ENCODE measurements at regions not wholly inside any gene's neighbourhood (a gene's known extent, or its start where the extent isn't known, plus 50 kb on each side); places are given as distances from the start of the nearest gene placed in this dataset.
A peak's percentile ranks its signal among the peaks of the same experiment; 100 is the strongest.

DNA sequence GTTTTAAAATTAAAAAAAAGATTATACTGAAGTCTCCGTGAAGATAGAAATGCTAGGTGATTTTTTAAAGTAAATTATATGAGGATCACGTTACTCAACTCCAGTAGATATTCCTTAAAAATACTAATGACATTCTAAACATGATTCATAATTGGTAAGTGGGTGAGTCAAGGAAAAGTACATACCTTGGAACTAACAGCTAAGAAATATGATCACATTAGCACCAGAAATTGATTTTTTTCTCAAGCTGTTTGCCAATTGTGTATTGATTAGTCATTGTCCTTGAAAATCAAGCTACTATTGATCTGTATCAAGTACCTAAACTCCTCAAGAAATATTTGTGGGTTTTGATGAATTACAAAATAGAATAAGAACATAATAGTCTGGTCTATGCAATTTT lies 362.6 kb upstream of the PPP1R2C start:
- no peaks in the 10 kb centered on the region for H3K36me3 ChIP-seq
- H3K27me3 ChIP-seq, result no peaks in the 10 kb centered on the region
- peaks cover 23% of the 10 kb centered on the region for H3K4me1 ChIP-seq (ENCODE audit: low read depth)
- no peak for DNase-seq (ENCODE audit: low read depth in 1 of 2, low spot score in 1 of 2)
- no peaks in the 10 kb centered on the region for H3K9me3 ChIP-seq (ENCODE audit: low read depth)
- H3K4me3 ChIP-seq, result no peak overlapping the region
- TF ChIP-seq, protein P1, sequence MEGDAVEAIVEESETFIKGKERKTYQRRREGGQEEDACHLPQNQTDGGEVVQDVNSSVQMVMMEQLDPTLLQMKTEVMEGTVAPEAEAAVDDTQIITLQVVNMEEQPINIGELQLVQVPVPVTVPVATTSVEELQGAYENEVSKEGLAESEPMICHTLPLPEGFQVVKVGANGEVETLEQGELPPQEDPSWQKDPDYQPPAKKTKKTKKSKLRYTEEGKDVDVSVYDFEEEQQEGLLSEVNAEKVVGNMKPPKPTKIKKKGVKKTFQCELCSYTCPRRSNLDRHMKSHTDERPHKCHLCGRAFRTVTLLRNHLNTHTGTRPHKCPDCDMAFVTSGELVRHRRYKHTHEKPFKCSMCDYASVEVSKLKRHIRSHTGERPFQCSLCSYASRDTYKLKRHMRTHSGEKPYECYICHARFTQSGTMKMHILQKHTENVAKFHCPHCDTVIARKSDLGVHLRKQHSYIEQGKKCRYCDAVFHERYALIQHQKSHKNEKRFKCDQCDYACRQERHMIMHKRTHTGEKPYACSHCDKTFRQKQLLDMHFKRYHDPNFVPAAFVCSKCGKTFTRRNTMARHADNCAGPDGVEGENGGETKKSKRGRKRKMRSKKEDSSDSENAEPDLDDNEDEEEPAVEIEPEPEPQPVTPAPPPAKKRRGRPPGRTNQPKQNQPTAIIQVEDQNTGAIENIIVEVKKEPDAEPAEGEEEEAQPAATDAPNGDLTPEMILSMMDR (IDR thresholded peaks at IDR 0.05; ENCODE audit: low read depth, low read length), result no peak
- no peak overlapping the region for H3K27ac ChIP-seq

DNA sequence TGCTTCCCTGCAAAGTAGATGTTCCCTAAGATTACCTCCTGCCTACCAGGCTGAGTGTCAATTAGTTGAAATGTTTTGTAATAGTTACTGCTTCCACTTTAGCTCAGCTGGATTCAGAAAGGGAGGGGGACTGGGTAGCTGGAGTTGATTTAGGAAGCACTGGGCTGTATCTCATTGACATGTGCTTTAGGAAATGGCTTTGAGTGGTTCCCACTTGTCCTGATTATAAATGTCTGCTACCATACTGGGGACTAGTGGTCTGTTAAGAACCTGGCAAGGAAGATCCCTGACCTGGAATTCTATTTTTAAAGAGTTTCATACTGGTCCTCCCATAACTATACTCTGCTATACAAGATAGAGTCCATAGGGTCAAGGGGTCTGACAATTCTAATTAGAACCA lies 363.9 kb upstream of the PPP1R2C start:
- TF ChIP-seq, protein P1 (IDR thresholded peaks at IDR 0.05; ENCODE audit: low read depth, low read length), result no peak
- Histone ChIP-seq H3K36me3 (no peaks in the 10 kb centered on the region), H3K9me3 (ENCODE audit: low read depth) (no peaks in the 10 kb centered on the region), H3K4me3 (no peak overlapping the region), H3K27me3 (no peaks in the 10 kb centered on the region), H3K27ac (no peak overlapping the region), H3K4me1 (ENCODE audit: low read depth) (peaks cover 12% of the 10 kb centered on the region)
- peak in 1 of 2 donors; percentile 84 for DNase-seq (ENCODE audit: low read depth in 1 of 2, low spot score in 1 of 2)

DNA sequence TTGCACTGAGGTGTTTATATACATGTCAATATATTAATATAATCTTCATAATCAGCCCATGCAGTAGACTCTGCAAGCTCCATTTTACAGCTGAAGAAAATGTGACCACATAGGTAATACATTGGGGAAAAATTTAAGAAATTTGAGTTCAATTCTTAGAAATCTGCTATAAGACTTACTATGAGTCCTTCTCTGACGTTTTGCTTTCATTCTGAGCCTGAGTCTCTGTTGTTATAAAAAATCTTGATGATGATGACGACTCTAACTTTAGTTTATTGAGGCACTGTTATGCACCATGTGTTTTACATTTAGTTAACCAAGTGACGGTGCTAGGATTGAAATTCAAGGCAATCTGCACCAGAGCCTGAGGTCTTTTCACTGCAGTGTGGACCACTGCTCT lies 370.3 kb upstream of the PPP1R2C start:
- Histone ChIP-seq H3K27ac (no peak overlapping the region), H3K27me3 (no peaks in the 10 kb centered on the region), H3K9me3 (ENCODE audit: low read depth) (no peaks in the 10 kb centered on the region), H3K36me3 (no peaks in the 10 kb centered on the region), H3K4me1 (ENCODE audit: low read depth) (no peaks in the 10 kb centered on the region), H3K4me3 (no peak overlapping the region)
- DNase-seq (ENCODE audit: low read depth in 1 of 2, low spot score in 1 of 2), result no peak
- TF ChIP-seq, protein P1 (IDR thresholded peaks at IDR 0.05; ENCODE audit: low read depth, low read length), result no peak

DNA sequence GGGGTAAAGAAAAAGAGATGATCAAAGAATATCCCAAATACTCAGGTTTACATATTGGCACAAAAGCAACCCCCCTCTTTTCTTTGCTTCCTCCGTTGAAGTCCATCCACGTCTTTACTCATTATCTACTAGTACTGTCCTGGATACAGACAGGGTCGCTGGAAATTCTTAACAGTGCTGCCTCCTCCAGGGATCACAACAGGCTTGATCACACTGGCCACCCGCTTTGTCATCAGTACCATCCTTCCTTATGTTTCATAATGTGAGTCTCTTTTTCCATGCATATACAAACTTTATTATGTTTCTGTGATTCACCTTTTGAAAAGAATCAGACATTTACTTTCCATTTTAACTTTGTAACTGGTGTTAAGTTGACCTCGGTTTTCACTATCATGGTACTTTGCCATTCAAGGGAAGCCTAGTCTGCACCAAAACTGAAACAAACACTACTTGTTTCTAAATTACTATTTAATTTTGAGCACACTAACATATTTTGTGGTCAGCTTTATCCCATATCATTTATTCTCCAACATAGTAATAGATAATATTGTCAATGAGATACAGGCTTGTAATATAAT lies 387.5 kb upstream of the PPP1R2C start:
- Histone ChIP-seq H3K27me3 (no peaks in the 10 kb centered on the region), H3K36me3 (no peaks in the 10 kb centered on the region), H3K4me1 (ENCODE audit: low read depth) (no peaks in the 10 kb centered on the region), H3K27ac (no peak overlapping the region), H3K4me3 (no peak overlapping the region), H3K9me3 (ENCODE audit: low read depth) (no peaks in the 10 kb centered on the region)
- DNase-seq (ENCODE audit: low read depth in 1 of 2, low spot score in 1 of 2), result no peak
- TF ChIP-seq, protein P1 (IDR thresholded peaks at IDR 0.05; ENCODE audit: low read depth, low read length), result no peak

DNA sequence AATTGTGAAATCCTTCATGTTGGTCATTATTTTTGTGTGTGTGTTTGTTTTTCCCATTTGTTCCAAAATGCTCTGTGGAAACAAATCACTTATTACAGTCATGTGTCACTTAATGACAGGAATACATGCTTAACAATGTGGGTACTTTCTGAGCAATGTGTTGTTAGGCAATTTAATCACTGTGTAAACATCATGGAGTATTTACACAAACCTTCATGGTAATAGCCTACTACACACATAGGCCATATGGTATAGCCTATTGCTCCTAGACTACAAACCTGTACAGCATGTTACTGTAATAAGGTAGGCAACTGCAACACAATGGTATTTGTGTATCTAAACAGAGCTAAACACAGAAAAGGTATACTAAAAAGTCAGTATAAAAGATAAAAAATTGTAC lies 388.9 kb upstream of the PPP1R2C start:
- H3K4me1 ChIP-seq (ENCODE audit: low read depth), result no peaks in the 10 kb centered on the region
- no peaks in the 10 kb centered on the region for H3K9me3 ChIP-seq (ENCODE audit: low read depth)
- DNase-seq (ENCODE audit: low read depth in 1 of 2, low spot score in 1 of 2), result no peak
- no peak overlapping the region for H3K27ac ChIP-seq
- no peaks in the 10 kb centered on the region for H3K27me3 ChIP-seq
- TF ChIP-seq, protein P1 (IDR thresholded peaks at IDR 0.05; ENCODE audit: low read depth, low read length), result no peak
- no peaks in the 10 kb centered on the region for H3K36me3 ChIP-seq
- H3K4me3 ChIP-seq, result no peak overlapping the region

DNA sequence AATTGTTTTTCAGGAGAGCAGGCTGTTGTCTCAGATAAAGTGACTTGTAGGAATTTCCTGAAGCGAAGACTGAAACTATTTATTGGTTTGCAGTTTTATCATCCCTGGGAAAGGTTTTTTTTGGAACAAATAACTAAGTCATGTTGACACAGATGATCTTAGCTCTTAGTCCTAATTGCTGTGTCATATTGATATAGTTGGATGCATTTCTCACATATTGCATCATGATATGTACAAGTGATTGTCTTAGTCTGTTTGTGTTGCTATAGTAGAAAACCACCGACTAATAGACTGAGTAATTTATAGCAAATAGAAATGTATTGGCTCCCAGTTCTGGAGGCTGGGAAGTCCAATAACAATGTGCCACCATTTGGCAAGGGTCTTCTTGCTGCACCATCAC lies 397.5 kb upstream of the PPP1R2C start:
- DNase-seq (ENCODE audit: low read depth in 1 of 2, low spot score in 1 of 2), result no peak
- Histone ChIP-seq H3K27ac (no peak overlapping the region), H3K4me1 (ENCODE audit: low read depth) (no peaks in the 10 kb centered on the region), H3K27me3 (no peaks in the 10 kb centered on the region), H3K9me3 (ENCODE audit: low read depth) (no peaks in the 10 kb centered on the region), H3K4me3 (no peak overlapping the region), H3K36me3 (no peaks in the 10 kb centered on the region)
- TF ChIP-seq, protein P1 (IDR thresholded peaks at IDR 0.05; ENCODE audit: low read depth, low read length), result no peak
